ENCODE measurements at regions not wholly inside any gene's neighbourhood (a gene's known extent, or its start where the extent isn't known, plus 50 kb on each side); places are given as distances from the start of the nearest gene placed in this dataset.

DNA sequence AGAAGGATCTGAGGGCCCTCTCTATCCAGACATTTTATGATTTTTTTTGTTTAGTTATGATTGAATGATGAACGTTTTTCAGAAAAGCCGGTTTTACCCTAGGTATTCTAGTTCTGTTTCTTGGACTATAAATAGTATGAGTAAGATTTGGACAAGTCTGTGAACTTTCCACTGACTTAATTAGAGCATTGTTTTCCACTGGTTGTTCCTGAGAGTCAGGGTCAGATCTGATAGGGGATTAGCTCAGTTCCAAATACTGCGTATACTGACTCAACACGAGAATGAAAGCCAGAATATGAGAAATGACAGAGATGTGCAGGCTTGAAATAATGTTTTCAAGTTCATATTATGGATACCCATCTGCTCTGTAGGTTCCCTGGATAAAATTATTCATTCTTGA, 361.6 kb downstream of the AEBP2 start:
- DNase-seq (ENCODE audit: low spot score) = no peak
- 81% methylated on average over 4 of the region's 4 CpGs for WGBS
- Histone ChIP-seq H3K36me3 (ENCODE audit: control insufficient read depth in 4 of 4, insufficient read depth in 3 of 4, low read depth in 1 of 4, low read length in 3 of 4) (no peaks in the 10 kb centered on the region), H3K27me3 (ENCODE audit: control insufficient read depth in 4 of 4, insufficient read depth in 4 of 4, low read length in 3 of 4) (no peaks in the 10 kb centered on the region), H3K27ac (ENCODE audit: low read depth in 1 of 2, low read length in 2 of 2) (no peak overlapping the region), H3K4me3 (ENCODE audit: low read depth in 1 of 3, low read length in 3 of 3) (no peak overlapping the region), H3K4me1 (ENCODE audit: control insufficient read depth in 4 of 4, insufficient read depth in 4 of 4, low read length in 3 of 4) (peaks cover 0 to 4% (median under 1%) of the 10 kb centered on the region in 4 donors), H3K9ac (ENCODE audit: low read depth in 1 of 2, low read length in 2 of 2) (no peak overlapping the region), H3K9me3 (ENCODE audit: control insufficient read depth in 4 of 4, low read length in 3 of 4) (no peaks in the 10 kb centered on the region)
- TF ChIP-seq RXRA (IDR thresholded peaks at IDR 0.05) (no peak), HNF4A (conservative IDR thresholded peaks at IDR 0.05) (no peak), JUND (IDR thresholded peaks at IDR 0.05) (no peak), SP1 (IDR thresholded peaks at IDR 0.05) (no peak), FOXA1 (IDR thresholded peaks at IDR 0.05) (no peak), GABPA (IDR thresholded peaks at IDR 0.05 in 1 of 2, conservative IDR thresholded peaks at IDR 0.05 in 1 of 2) (no peak)
- TF ChIP-seq, protein P1, sequence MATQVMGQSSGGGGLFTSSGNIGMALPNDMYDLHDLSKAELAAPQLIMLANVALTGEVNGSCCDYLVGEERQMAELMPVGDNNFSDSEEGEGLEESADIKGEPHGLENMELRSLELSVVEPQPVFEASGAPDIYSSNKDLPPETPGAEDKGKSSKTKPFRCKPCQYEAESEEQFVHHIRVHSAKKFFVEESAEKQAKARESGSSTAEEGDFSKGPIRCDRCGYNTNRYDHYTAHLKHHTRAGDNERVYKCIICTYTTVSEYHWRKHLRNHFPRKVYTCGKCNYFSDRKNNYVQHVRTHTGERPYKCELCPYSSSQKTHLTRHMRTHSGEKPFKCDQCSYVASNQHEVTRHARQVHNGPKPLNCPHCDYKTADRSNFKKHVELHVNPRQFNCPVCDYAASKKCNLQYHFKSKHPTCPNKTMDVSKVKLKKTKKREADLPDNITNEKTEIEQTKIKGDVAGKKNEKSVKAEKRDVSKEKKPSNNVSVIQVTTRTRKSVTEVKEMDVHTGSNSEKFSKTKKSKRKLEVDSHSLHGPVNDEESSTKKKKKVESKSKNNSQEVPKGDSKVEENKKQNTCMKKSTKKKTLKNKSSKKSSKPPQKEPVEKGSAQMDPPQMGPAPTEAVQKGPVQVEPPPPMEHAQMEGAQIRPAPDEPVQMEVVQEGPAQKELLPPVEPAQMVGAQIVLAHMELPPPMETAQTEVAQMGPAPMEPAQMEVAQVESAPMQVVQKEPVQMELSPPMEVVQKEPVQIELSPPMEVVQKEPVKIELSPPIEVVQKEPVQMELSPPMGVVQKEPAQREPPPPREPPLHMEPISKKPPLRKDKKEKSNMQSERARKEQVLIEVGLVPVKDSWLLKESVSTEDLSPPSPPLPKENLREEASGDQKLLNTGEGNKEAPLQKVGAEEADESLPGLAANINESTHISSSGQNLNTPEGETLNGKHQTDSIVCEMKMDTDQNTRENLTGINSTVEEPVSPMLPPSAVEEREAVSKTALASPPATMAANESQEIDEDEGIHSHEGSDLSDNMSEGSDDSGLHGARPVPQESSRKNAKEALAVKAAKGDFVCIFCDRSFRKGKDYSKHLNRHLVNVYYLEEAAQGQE (IDR thresholded peaks at IDR 0.05) = no peak

DNA sequence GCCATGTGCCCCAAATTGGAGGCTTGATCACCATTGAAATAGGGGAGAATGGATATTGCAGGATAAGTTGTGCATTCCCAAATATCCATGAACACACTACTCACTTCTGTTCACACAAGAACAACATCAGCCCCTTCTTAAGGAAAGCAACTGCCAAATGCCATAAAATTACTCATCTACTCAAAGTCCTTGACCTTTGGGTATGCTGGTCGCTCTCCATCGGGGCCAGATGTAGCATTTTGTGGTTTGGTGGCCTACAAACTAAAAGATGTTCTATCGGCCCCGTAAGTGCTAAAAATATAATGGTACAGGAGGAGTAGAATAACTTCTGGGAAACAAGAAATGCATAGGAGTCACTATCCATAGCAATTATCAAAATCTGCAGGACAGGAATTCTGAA, 362.6 kb downstream of the AEBP2 start:
- WGBS = 93% methylated on average over 4 of the region's 4 CpGs
- Histone ChIP-seq H3K4me3 (ENCODE audit: low read depth in 1 of 3, low read length in 3 of 3) (no peak overlapping the region), H3K9me3 (ENCODE audit: control insufficient read depth in 4 of 4, low read length in 3 of 4) (no peaks in the 10 kb centered on the region), H3K27ac (ENCODE audit: low read depth in 1 of 2, low read length in 2 of 2) (no peak overlapping the region), H3K36me3 (ENCODE audit: control insufficient read depth in 4 of 4, insufficient read depth in 3 of 4, low read depth in 1 of 4, low read length in 3 of 4) (no peaks in the 10 kb centered on the region), H3K4me1 (ENCODE audit: control insufficient read depth in 4 of 4, insufficient read depth in 4 of 4, low read length in 3 of 4) (peaks cover 0 to 4% (median under 1%) of the 10 kb centered on the region in 4 donors), H3K9ac (ENCODE audit: low read depth in 1 of 2, low read length in 2 of 2) (no peak overlapping the region), H3K27me3 (ENCODE audit: control insufficient read depth in 4 of 4, insufficient read depth in 4 of 4, low read length in 3 of 4) (no peaks in the 10 kb centered on the region)
- DNase-seq (ENCODE audit: low spot score) = no peak
- TF ChIP-seq, protein P2, sequence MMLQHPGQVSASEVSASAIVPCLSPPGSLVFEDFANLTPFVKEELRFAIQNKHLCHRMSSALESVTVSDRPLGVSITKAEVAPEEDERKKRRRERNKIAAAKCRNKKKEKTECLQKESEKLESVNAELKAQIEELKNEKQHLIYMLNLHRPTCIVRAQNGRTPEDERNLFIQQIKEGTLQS (IDR thresholded peaks at IDR 0.05) = no peak
- TF ChIP-seq NR2F2 (IDR thresholded peaks at IDR 0.05) (no peak), HNF4A (conservative IDR thresholded peaks at IDR 0.05) (no peak), FOXA2 (IDR thresholded peaks at IDR 0.05) (no peak), HNF4G (IDR thresholded peaks at IDR 0.05) (no peak), GABPA (IDR thresholded peaks at IDR 0.05 in 1 of 2, conservative IDR thresholded peaks at IDR 0.05 in 1 of 2) (no peak), RXRA (IDR thresholded peaks at IDR 0.05) (no peak), FOXA1 (IDR thresholded peaks at IDR 0.05) (no peak)

DNA sequence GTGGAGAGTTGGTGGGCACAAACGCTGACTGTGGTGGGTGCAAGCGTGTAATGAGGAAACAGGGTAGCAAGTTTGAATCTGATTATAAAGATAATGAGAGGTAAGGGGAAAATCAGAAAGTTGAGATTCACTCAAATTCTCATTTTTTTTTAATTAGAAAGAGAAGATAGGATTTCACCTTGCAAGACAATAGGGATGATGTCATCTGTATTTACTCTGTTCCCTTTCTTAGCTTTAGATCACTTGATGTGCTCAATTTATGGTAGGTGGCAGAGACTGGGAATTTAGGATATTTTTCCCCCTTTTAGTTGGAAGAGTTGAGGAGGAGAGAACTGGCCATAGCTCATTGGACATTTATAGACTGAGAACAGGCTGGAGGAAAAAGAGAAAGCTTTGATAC, 363.6 kb downstream of the AEBP2 start:
- no peaks in the 10 kb centered on the region for H3K27me3 ChIP-seq (ENCODE audit: control insufficient read depth in 4 of 4, insufficient read depth in 4 of 4, low read length in 3 of 4)
- WGBS = 93% methylated on average over 2 of the region's 2 CpGs
- no peak for DNase-seq (ENCODE audit: low spot score)

More for the DNA sequence above, 363.6 kb downstream of the AEBP2 start:
- Histone ChIP-seq H3K27ac (ENCODE audit: low read depth in 1 of 2, low read length in 2 of 2) (no peak overlapping the region), H3K4me1 (ENCODE audit: control insufficient read depth in 4 of 4, insufficient read depth in 4 of 4, low read length in 3 of 4) (peaks cover 0 to 4% (median under 1%) of the 10 kb centered on the region in 4 donors), H3K9ac (ENCODE audit: low read depth in 1 of 2, low read length in 2 of 2) (no peak overlapping the region), H3K36me3 (ENCODE audit: control insufficient read depth in 4 of 4, insufficient read depth in 3 of 4, low read depth in 1 of 4, low read length in 3 of 4) (no peaks in the 10 kb centered on the region), H3K4me3 (ENCODE audit: low read depth in 1 of 3, low read length in 3 of 3) (no peak overlapping the region), H3K9me3 (ENCODE audit: control insufficient read depth in 4 of 4, low read length in 3 of 4) (no peaks in the 10 kb centered on the region)
- TF ChIP-seq RXRA (IDR thresholded peaks at IDR 0.05) (no peak), FOXA2 (IDR thresholded peaks at IDR 0.05) (no peak), EGR1 (IDR thresholded peaks at IDR 0.05; ENCODE audit: low read depth in 2 of 2) (no peak), NR2F2 (IDR thresholded peaks at IDR 0.05) (no peak), SP1 (IDR thresholded peaks at IDR 0.05) (no peak)
- TF ChIP-seq, protein P3, sequence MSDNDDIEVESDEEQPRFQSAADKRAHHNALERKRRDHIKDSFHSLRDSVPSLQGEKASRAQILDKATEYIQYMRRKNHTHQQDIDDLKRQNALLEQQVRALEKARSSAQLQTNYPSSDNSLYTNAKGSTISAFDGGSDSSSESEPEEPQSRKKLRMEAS (IDR thresholded peaks at IDR 0.05) = no peak
- TF ChIP-seq, protein P2 (IDR thresholded peaks at IDR 0.05) = no peak
